ENCODE measurements at regions not wholly inside any gene's neighbourhood (a gene's known extent, or its start where the extent isn't known, plus 50 kb on each side); places are given as distances from the start of the nearest gene placed in this dataset.

- Histone ChIP-seq H3K27me3 (ENCODE audit: insufficient read depth, low read length) (no peaks in the 10 kb centered on the region), H3K4me1 (ENCODE audit: control insufficient read depth in 1 of 2, insufficient read depth in 2 of 2, low read length in 2 of 2) (peaks cover 0 to 21% of the 10 kb centered on the region in 2 experiments; a peak in 2 of 4 replicates), H3K9ac (ENCODE audit: low read length) (no peak overlapping the region), H3K27ac (ENCODE audit: low read depth, low read length) (no peak overlapping the region), H4K20me1 (ENCODE audit: insufficient read depth) (no peaks in the 10 kb centered on the region), H3K79me2 (ENCODE audit: insufficient read depth, low read length) (no peaks in the 10 kb centered on the region), H3K36me3 (ENCODE audit: control insufficient read depth in 1 of 2, insufficient read depth in 2 of 2, low read length in 2 of 2) (no peaks in the 10 kb centered on the region), H3K4me2 (ENCODE audit: low read length) (no peak overlapping the region), H3K4me3 (replicated peaks in 1 of 2; ENCODE audit: low read depth in 1 of 2, low read length in 2 of 2) (no peak overlapping the region), H2AFZ (ENCODE audit: low read depth, low read length, poor library complexity, severe bottlenecking) (no peak overlapping the region), H3K9me2 (ENCODE audit: insufficient read depth) (no peaks in the 10 kb centered on the region), H3K9me3 (ENCODE audit: control insufficient read depth in 1 of 2, insufficient read depth in 1 of 2, low read depth in 1 of 2, low read length in 2 of 2) (no peaks in the 10 kb centered on the region)
- DNase-seq (ENCODE audit: low read depth, low spot score) (no peak), ATAC-seq (no peak)
- intact Hi-C loops (cut with micrococcal nuclease): no loop called here
- RAD21 ChIA-PET (ENCODE audit: low non-redundant PET in 1 of 2, low total read pairs in 2 of 2, uncharacterized antibody in 2 of 2, unreplicated experiment in 2 of 2): no interaction called here
- no peak for TF ChIP-seq POLR2A (IDR thresholded peaks at IDR 0.05; ENCODE audit: borderline replicate concordance, extremely low read depth, insufficient read depth, insufficient read length)
- no peak for TF ChIP-seq ZBTB33 (IDR thresholded peaks at IDR 0.05; ENCODE audit: extremely low read depth, insufficient replicate concordance, low read length)
- TF ChIP-seq SRF (IDR thresholded peaks at IDR 0.05; ENCODE audit: low read depth): no peak
- no peak for TF ChIP-seq SP1 (IDR thresholded peaks at IDR 0.05; ENCODE audit: low read depth)
- TF ChIP-seq, protein P1, sequence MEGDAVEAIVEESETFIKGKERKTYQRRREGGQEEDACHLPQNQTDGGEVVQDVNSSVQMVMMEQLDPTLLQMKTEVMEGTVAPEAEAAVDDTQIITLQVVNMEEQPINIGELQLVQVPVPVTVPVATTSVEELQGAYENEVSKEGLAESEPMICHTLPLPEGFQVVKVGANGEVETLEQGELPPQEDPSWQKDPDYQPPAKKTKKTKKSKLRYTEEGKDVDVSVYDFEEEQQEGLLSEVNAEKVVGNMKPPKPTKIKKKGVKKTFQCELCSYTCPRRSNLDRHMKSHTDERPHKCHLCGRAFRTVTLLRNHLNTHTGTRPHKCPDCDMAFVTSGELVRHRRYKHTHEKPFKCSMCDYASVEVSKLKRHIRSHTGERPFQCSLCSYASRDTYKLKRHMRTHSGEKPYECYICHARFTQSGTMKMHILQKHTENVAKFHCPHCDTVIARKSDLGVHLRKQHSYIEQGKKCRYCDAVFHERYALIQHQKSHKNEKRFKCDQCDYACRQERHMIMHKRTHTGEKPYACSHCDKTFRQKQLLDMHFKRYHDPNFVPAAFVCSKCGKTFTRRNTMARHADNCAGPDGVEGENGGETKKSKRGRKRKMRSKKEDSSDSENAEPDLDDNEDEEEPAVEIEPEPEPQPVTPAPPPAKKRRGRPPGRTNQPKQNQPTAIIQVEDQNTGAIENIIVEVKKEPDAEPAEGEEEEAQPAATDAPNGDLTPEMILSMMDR (IDR thresholded peaks at IDR 0.05 in 2 of 3, conservative IDR thresholded peaks at IDR 0.05 in 1 of 3; ENCODE audit: borderline replicate concordance in 1 of 3, insufficient read depth in 1 of 3, low read depth in 2 of 3, low read length in 2 of 3): no peak
- TF ChIP-seq EZH2 (IDR thresholded peaks at IDR 0.05): no peak
- TF ChIP-seq FOSL1 (IDR thresholded peaks at IDR 0.05; ENCODE audit: low read depth): no peak
- TF ChIP-seq CBX3 (IDR thresholded peaks at IDR 0.05; ENCODE audit: low read depth): no peak
- TF ChIP-seq, protein P2, sequence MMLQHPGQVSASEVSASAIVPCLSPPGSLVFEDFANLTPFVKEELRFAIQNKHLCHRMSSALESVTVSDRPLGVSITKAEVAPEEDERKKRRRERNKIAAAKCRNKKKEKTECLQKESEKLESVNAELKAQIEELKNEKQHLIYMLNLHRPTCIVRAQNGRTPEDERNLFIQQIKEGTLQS (IDR thresholded peaks at IDR 0.05): no peak
- TF ChIP-seq ZNF274 (IDR thresholded peaks at IDR 0.05; ENCODE audit: low read depth, low read length): no peak
- no peak for TF ChIP-seq YY1 (IDR thresholded peaks at IDR 0.05; ENCODE audit: extremely low read depth, insufficient replicate concordance, low read depth, low read length)
- no peak for TF ChIP-seq JUND (IDR thresholded peaks at IDR 0.05)
- TF ChIP-seq CEBPB (IDR thresholded peaks at IDR 0.05; ENCODE audit: low read depth): no peak
- no peak for TF ChIP-seq POLR2AphosphoS5 (IDR thresholded peaks at IDR 0.05; ENCODE audit: low read depth, low read length)
- TF ChIP-seq ZFX (IDR thresholded peaks at IDR 0.05): no peak
- CTCF ChIA-PET: no interaction called here
- BruUV-seq (replicated peaks): no TSS peak
- POLR2A ChIA-PET: interaction anchor here (0.6 kb wide), 1 partner anchor 13 kb away, joined by 3 read pairs; no protein-coding TSS in a partner anchor
Measured at GRCh38 chr12:92556141-92556540, 146.6 kb upstream of the PLEKHG7 start.

Measured in HCT116 (cell line).